ENCODE measurements at regions not wholly inside any gene's neighbourhood (a gene's known extent, or its start where the extent isn't known, plus 50 kb on each side); places are given as distances from the start of the nearest gene placed in this dataset.
"Not testable (repeated sequence)": the region's sequence is repeated elsewhere in the genome, so short reads cannot be mapped to it uniquely, and the experiment has no call there.

DNA sequence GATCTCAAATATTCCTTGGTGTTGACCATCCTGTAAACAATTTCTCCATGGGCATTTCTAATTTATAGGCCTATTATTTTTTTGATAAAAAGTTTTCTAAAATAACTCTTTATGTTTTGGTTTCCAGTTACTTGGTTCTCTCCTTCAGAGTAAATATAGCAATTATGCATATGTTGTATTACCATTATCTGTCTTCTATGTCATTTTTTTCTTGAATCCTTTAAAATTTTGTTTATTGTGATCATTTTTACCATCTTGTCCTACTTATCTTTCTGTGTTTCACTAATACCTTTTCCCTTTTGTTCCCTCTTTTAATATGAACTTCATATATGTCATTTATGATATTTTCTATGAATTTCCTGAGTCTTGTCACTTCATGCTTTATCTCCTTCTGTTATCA is 341.1 kb downstream of the PDCD6IP start:
- DNase-seq: no peak

DNA sequence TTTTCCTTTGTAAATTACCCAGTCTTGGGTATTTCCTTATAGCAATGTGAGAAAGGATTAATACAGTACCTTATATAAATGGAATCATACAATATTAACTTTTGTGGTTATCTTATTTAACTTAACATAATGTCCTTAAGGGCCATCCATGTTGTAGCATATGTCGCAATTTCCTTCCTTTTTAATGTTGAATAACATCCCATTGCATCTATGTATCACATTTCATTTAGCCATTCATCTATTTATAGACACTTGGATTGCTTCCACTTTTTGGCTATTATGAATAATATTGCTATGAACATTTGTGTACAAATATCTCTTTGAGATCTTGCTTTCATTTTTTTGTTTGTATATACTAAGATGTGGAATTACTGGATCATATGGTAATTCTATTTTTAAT is 342.2 kb downstream of the PDCD6IP start:
- DNase-seq: no peak

DNA sequence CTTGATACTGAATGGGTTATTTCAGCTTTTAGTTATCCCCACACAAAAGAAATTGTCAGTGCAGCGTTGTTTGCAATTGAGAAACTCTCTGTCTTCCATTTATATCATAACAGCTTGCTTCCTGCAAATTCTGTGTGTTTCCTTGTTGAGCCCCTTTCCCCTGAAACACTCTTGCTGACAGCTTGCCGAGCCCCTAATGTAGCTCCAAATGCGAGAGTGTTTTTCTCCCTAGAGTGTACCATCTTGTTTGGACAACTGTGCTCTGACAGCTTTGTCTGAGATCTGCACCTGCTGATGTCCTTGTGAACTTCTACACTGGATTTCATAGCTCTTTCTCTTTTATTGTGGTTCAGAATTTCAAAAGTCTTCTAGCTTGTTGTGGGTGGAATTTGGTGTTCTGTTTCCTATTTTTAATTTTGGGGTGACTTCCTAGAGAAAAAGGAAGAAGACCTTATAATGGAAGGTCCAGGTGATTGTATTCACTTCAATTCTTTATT is 343.5 kb downstream of the PDCD6IP start:
- no peak for DNase-seq

DNA sequence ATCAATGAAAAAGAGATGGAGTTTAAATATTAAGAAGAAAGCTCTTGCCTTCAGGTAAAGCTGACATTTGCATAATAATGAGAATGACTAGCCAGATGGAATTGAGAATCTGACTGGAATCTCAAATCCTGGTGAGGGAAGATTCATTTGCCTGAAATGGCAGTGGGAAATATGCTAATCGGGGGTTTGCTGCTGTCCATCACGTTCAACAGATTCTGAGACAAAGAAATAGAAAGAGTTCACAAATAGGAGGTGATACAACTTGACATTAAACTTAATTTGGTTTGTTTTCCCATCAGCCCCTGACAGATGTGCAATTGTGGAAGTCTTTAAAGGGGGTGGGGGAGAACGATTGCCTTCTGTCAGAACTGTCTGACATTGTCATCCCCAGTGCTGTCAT is 347.4 kb downstream of the PDCD6IP start:
- DNase-seq: no peak

DNA sequence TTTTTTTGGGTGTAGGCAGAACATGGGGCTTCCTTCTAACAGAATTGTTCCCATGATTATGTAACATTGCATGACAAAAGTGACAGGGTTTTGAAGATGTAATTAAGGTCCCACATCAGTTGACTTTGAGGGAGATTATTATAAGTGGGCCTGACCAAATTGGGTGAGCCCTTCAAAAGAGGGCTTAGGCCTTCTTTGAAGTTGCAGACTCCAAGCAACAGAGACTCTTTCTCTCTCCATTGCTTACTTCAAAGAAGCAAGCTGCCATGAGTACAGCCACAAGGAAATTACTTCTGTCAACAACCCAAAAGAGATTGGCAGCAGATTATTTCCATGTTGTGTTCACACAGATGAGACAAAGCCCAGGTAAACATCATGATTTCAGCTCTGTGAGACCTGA is 348.2 kb downstream of the PDCD6IP start:
- no peak for DNase-seq

DNA sequence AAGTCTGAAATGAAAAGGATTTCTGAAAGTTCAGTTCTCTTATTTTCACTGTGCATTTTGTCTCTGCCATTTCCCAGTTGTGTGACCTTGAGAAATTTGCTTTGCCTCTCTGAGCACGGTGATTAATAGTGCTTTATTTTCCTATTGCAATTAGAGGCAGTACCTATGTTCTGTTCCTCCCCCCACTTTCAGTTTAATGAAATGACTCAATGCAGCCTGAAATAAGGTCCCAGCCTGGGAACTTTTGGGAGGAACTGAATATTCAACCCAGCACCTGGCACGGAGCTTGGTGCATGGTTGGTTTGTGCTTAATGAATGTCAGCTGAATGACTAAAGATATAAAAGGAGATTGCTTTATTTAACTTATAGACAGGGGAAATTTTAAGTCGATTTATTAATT is 352.6 kb downstream of the PDCD6IP start:
- DNase-seq: no peak

DNA sequence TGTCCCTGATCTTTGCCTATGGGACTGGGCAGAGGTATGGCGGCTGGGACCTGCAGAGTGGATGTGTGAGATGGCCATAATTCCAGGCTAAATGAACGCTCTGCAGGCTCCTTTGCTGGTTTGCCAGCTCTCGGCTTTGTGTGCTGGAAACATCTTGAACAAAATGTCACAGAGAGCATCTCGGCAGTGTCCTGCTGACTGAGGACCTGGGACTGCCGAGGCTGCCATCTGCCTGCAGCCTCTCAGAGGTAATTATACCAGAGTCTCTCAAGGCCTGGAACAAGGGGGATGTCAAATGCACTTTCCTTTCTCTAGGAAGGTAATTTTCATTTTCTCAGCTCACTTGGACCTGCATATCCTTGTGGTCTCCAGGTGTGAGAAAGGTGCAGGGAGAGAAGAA is 354.2 kb downstream of the PDCD6IP start:
- DNase-seq: no peak

DNA sequence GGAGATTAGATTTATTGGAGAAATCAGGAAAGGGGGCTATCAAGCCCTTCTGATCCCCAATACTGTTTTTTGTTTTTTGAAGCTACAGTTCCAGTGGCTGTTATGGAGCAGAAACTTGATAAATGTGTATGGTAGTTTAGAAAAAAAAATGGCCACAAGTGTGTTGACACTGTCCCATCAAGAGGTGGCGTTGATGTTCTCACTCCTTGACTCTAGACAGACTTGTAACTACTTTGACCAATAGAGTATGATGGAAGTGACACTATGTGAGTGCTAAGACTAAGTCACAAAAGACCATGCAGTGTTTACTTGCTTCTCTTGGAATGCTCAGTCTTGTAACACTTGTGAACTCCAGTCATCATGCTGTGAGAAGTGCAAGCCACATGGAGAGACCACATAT is 356.7 kb downstream of the PDCD6IP start:
- DNase-seq: no peak

DNA sequence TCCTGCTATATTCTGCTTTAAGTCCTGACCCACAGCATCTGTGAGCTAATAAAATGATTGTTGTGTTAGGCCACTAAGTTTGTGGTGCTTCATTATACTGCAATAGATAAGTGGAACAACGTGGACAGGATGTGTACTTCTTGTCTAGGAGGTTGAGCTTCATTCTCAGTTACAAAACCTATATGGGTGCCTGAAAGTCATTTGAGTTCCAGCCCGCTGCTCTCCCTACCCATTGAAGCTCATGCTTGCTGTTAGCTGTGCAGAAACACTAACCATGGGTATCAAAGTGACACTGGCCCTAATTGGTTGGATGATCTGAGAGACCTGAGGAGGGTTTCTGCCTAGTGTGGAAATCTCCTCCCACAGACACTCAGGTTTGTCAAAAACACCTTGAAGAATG is 357.2 kb downstream of the PDCD6IP start:
- DNase-seq: no peak

DNA sequence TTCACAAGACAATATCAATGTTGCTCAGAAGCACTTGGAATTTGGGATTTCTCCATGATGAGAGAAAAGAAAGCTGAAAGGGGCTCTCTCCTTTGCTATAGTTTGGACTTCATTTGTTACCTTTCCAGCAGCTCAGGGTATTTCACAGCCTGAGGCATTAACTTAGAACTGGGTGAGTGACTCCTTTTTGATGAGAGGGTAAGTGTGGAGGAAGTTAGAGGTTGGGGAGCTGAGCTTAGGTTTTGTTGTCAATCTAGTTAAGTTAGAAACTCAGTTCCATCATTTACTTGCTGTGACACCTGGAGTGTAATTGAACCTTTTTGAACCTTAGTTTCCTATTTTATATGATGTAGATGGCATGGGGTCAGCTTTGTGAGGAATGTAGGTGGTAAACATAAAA is 359.1 kb downstream of the PDCD6IP start:
- no peak for DNase-seq

DNA sequence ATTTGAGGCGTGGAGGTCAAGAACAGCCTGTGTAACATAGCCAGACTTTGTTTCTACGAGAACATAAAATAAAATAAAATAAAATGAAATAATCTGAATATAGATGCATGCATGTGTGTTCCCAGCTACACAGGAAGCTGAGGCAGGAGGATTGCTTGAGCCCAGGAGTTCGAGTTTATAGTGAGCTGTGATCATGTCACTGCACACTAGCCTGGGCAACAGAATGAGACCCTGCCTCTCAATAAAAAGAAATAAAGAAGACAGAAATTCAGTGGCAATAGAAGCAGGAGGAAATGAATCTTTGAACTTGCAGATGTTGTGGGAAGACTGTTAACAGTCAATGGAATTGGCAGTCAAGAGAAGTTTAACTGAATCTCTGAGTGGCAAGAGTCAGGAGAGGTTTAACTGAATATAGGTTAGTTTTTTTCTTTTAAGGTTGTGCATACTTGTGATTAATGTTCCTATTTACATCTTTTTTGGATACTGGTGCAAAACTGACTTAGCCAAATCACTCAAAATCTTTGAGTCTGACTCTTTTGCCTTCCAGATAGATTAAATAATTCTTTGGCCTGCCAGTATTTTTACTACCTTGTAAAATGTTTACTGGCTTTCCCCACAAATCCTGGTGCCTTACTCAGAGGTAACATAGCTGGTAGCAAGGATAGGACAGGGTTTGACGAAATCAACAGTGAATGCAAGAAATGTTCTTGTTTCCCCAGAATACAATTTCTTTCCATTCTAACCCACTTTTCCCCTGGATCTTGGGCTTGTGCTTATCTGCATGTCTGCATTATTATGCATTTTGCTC is 361.4 kb downstream of the PDCD6IP start:
- DNase-seq: no peak

DNA sequence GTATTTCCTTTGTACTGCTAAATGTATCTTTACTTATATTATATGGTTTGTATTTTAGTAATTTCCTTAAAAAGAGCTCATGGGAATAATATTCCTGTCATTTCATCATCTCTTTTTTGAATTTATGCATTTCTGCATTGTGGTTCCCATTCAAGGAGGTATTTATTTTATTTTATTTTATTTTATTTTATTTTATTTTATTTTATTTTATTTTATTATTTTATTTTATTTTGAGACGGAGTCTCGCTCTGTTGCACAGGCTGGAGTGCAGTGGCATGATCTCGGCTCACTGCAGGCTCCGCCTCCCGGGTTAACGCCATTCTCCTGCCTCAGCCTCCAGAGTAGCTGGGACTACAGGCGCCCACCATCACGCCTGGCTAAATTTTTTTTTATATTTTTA is 371.2 kb downstream of the PDCD6IP start:
- not testable (repeated sequence) for DNase-seq

DNA sequence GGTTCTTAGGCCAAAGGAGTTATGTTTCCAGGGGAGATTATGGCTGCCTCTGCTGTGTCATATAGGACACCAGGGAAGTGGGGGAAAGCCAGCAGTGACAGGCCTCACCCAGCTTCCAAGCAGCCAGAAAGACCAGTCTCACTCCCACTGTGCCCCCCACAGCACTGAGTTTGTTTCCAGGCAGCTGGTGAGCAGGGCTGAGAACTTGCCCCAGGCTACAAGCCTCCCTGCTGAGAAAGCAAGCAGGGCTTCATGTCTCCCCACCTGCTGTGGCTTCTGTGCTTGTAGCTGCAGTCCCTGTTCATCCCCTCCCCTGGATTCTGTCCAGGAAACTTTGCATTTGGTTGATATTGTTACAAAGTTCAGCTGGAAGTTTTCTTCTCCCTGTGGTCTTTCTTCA is 376.3 kb downstream of the PDCD6IP start:
- no peak for DNase-seq

DNA sequence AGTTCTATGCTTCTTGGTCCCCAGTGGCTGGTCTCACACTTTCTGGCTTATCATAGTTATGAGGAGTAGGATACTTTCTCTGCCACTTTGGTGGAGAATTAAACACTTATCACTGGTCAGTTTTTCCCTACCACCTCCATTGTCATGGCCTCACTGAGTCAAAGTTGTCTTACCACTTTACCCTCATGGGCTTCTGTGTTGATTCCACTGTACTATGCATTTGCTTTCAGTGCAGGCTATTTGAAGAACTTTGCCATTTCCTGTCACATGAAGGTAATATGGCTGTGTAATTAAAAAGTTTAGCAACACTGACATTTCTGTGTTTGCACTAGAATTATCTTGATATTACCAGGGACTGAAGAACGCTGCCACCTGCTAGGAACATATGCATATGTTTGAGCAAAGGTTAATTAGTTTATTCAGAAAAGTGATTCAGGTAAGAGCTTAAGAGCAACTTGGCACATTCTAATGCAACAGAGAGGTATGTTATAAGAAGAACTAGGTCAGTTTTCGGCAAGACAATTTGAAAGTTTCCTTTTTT is 377.3 kb downstream of the PDCD6IP start:
- DNase-seq: no peak

DNA sequence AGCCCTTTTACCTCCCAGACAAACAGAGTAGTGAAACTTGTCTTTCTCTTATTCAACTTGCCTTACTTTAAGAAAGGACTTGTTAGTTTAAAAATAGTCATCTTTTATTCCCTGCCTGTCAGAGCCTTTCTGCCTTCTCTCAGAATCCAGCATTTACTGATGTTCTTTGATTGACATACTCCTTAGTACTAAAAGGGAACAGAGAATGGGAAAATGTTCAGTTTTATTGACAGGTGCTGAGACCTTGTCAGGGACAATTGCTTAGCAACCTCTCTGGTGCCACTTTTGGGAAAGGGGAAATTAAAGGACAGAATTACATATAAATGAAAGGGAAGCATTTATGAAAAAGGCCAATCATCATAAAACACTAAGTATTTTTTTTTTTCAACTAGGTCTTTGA is 378.3 kb downstream of the PDCD6IP start:
- no peak for DNase-seq

DNA sequence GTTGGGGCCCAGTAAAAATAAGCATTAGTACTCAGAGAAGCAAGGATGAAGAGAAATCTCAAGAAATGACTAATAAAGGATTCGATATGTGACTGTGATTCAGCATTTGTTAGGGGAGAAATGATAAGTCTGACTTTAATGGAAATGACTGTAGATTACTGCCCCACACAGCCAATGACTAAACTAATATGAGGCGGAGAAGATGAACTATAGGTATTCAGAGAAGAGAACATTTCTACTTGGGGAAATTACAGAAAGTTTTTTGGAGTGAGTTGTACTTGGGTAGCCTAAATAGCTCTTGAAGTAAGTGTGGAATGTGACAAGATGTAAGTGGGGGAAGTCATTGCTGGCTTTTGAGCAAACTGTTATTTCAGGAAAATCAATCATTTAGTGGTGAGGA is 380.0 kb downstream of the PDCD6IP start:
- no peak for DNase-seq

DNA sequence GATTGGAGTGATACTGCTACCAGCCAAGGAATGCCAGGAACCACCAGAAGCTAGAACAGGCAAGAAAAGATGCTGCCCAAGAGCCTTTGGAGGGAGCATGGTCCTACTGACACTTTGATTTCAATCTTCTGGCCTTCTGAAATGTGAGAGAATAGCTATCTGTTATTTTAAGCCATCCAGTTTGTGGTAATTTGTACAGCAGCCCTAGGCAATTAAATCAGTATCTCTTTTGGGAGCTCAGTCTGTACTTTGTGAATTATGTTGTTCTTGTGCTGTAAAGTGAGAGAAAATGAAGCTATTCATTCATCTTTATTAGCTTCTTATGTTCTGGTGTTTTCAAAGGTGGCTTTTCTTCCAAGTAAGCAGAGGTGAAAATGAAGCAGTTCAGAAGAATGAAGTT is 381.3 kb downstream of the PDCD6IP start:
- DNase-seq: no peak

DNA sequence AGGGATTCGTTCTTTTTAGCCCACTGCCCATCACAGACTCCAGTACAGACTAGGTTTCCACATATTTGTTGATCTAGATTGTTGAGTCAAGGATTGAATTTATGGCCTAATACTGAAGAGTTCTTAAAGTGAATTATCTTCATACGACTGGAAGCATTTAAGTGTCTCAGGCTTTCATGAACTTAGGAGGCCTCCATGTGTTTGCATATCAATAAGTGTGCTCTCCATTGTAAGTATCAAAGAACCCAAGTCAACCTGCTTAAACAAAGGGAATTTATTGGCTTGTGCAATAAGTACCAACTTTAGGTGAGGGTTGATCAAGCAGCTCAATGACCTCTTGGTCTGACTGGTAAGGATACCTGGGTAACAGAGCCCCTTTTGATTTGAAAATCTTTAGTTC is 382.1 kb downstream of the PDCD6IP start:
- no peak for DNase-seq

DNA sequence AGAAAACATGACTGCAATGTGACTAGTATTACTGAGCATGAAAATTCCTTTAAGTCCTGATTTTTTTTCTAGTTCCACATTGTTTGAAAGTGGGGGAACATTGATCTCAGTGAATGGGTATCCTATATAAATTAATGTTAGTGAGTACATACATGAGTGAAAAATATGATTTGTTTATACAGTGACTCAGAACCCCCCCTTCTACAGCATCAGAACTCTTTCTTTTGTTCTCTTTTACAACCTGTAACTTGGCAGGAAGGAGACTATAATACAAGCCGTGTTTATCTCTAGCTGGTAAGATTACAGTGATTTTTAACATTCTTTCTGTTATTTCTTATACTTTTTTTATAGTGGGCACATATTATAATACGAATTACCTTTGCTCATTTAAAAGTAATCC is 384.7 kb downstream of the PDCD6IP start:
- DNase-seq: no peak

DNA sequence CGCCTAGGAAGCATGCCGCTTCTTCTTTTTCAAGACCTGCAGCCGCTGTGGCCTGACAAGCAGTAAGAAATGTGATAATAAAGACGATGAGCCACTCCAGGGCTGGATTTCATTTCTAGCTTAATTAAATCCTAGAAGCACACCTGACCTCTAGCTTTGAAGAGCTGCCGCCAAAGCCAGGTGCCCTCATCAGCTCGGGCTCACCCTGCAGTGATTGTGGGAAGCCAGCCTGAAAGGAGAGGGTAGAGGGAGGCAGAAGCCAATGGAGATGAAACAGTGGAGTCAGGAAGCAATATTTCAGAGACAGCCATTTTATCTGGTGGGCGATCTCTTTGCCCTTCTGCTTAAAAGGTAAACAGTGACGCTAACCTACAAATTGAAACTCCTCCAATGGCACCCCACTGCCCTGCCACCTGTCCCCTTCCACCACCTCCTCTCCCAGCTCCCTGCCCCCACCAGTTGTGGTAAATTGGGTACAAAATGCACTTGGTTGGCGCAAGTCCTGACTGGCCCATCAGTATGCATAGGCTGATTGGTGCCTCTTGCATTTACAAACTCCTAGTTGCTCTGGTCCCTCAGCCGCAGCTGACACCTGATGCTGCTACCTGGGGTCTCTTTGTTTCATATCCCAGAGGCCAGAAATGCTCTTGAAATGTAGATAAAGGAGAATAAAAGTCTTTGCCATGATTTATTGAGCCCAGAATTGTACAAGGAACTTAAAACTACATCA is 385.3 kb downstream of the PDCD6IP start:
- DNase-seq: no peak

DNA sequence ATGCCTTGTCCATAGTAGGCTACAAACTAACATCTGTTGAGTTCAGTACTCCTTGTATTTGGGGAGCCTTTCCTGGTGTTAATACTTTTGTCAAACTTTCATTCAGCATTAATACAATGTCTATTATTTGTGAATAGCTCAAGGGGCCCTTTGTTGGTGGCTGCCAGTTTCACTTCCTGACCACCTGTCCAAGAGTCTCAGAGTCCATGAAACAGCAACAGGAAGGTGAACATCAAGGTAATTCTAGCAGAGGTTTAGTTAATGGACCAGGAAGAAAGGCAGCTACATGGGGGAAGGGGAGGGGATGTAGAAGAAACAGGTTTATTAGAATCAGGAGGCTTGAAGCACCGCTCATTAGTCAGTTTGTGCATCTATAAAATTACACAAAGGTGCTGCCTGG is 386.9 kb downstream of the PDCD6IP start:
- no peak for DNase-seq

DNA sequence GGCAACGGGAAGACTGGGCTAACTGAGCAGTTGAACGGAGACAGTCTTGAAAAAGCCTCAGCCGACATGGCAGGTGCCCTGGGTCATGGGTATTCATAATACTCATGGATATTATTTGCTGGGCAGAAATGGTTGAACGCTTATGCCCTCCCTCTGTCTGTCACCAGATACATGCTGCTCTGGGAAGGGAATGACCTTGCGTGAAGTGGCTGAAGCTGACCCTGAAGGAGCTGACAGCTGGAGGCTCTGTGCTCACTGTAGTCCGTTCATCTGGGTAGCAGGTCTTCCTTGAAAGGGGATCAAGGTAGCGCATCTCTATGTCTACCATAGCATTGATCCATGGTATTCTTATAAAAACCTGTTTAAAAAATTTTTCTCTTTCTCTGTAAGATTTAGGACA is 390.7 kb downstream of the PDCD6IP start:
- no peak for DNase-seq

DNA sequence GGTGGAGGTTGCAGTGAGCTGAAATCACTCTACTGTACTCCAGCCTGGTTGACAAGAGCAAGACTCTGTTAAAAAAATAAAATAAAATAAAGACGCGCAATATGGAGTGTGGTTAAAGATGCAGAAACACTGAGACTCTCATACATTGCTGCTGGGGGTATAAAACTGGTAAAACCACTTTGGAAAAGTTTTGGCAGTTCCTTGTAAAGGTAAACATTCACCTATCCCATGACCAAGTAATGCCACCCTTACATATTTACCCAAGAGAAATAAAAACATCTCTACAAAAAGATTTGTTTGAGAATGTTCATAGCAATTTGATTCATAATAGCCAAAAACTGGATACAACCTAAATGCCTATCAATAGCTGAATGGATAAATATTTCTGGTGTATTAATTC is 398.5 kb downstream of the PDCD6IP start:
- DNase-seq: no peak

DNA sequence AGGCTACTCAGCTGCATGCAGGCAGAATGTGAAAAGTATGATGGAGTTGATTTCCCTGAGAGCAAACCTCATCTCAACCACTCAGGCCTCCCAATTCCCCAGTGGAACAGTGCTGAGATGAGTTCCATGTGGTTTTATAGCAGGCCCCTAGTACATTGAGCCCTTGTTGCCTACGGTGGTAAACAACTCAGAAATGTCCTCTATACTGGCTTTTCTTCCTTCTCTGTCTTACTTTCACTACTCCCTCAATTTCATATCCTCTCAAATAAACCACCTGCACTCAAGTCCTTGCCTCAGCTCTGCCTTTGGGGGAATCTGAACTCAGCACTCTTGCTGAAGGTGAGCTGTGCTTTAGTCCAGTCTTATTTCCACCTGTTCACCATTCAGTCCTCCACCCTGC is 399.9 kb downstream of the PDCD6IP start:
- DNase-seq: no peak

Data from GOT3 (cell line).